Skeletal muscle tissue (tissue), 3 donors: ENCODE measurements at regions not wholly inside any gene's neighbourhood (a gene's known extent, or its start where the extent isn't known, plus 50 kb on each side); places are given as distances from the start of the nearest gene placed in this dataset.
"Not testable (repeated sequence)": the region's sequence is repeated elsewhere in the genome, so short reads cannot be mapped to it uniquely, and the experiment has no call there.

Experiments
- H3K27ac ChIP-seq: one replicate; pipeline ENCODE4 v1.7.0; 2013; ENCODE audit warnings: mild to moderate bottlenecking, low read depth, low read length, inconsistent platforms
- H3K27me3 ChIP-seq, 3 donors: one replicate each; pipeline ENCODE4 v1.7.0; 2013; ENCODE audit warnings: low read length in 3 of 3; ENCODE audit not compliant: control insufficient read depth in 3 of 3, insufficient read depth in 3 of 3
- H3K36me3 ChIP-seq, 3 donors: one replicate each; pipeline ENCODE4 v1.7.0; 2013; ENCODE audit warnings: low read length in 3 of 3; ENCODE audit not compliant: control insufficient read depth in 3 of 3, insufficient read depth in 3 of 3
- H3K4me1 ChIP-seq, 3 donors: one replicate each; pipeline ENCODE4 v1.7.0; 2013; ENCODE audit warnings: low read length in 3 of 3, mild to moderate bottlenecking in 3 of 3; ENCODE audit not compliant: control insufficient read depth in 3 of 3, insufficient read depth in 3 of 3
- H3K4me3 ChIP-seq, 3 donors: one replicate each; pipeline ENCODE4 v1.7.0; 2013; ENCODE audit warnings: low read length in 3 of 3
- H3K9ac ChIP-seq, 3 donors: one replicate each; pipeline ENCODE4 v1.7.0; 2013; ENCODE audit warnings: low read length in 3 of 3, mild to moderate bottlenecking in 3 of 3, moderate library complexity in 2 of 3, low read depth in 1 of 3
- H3K9me3 ChIP-seq, 3 donors: one replicate each; pipeline ENCODE4 v1.7.0; 2013; ENCODE audit warnings: low read length in 3 of 3; ENCODE audit not compliant: control insufficient read depth in 3 of 3
- donor health status: Osteomylitis.

- H3K4me3 ChIP-seq = no peak overlapping the region
- H3K27ac ChIP-seq = no peak overlapping the region
- no peaks in the 10 kb centered on the region for H3K4me1 ChIP-seq
- no peaks in the 10 kb centered on the region for H3K9me3 ChIP-seq
- no peaks in the 10 kb centered on the region for H3K36me3 ChIP-seq
- no peaks in the 10 kb centered on the region for H3K27me3 ChIP-seq
- no peak overlapping the region for H3K9ac ChIP-seq
Measured at GRCh38 chr5:127133071-127133470, 59.8 kb upstream of the C5orf63 start.

GRCh38 chr5:127136908-127137307, 63.6 kb upstream of the C5orf63 start:
- H3K9me3 ChIP-seq = no peaks in the 10 kb centered on the region
- H3K36me3 ChIP-seq = no peaks in the 10 kb centered on the region
- H3K27me3 ChIP-seq = no peaks in the 10 kb centered on the region
- no peaks in the 10 kb centered on the region for H3K4me1 ChIP-seq
- no peak overlapping the region for H3K4me3 ChIP-seq
- no peak overlapping the region for H3K9ac ChIP-seq
- H3K27ac ChIP-seq = no peak overlapping the region

GRCh38 chr5:127143722-127144121, 70.4 kb upstream of the C5orf63 start:
- Histone ChIP-seq H3K4me3 (no peak overlapping the region), H3K9ac (no peak overlapping the region), H3K27ac (no peak overlapping the region), H3K9me3 (peaks cover 0 to 2% (median 0%) of the 10 kb centered on the region in 3 donors), H3K4me1 (no peaks in the 10 kb centered on the region), H3K27me3 (no peaks in the 10 kb centered on the region), H3K36me3 (no peaks in the 10 kb centered on the region)

- Histone ChIP-seq H3K4me1 (no peaks in the 10 kb centered on the region), H3K9me3 (peaks cover 0 to under 1% (median 0%) of the 10 kb centered on the region in 3 donors), H3K4me3 (no peak overlapping the region), H3K27me3 (no peaks in the 10 kb centered on the region), H3K36me3 (no peaks in the 10 kb centered on the region), H3K27ac (no peak overlapping the region), H3K9ac (no peak overlapping the region)
Measured at GRCh38 chr5:127153031-127153430, 79.7 kb upstream of the C5orf63 start.

- H3K36me3 ChIP-seq = no peaks in the 10 kb centered on the region
- no peaks in the 10 kb centered on the region for H3K9me3 ChIP-seq
- no peaks in the 10 kb centered on the region for H3K4me1 ChIP-seq
- H3K27me3 ChIP-seq = no peaks in the 10 kb centered on the region
- no peak overlapping the region for H3K4me3 ChIP-seq
- no peak overlapping the region for H3K9ac ChIP-seq
- H3K27ac ChIP-seq = no peak overlapping the region
Measured at GRCh38 chr5:127153521-127153920, 80.2 kb upstream of the C5orf63 start.

GRCh38 chr5:127163750-127164149, 90.4 kb upstream of the C5orf63 start:
- H3K27me3 ChIP-seq = no peaks in the 10 kb centered on the region
- H3K4me3 ChIP-seq = no peak overlapping the region
- no peak overlapping the region for H3K27ac ChIP-seq
- no peaks in the 10 kb centered on the region for H3K36me3 ChIP-seq
- H3K4me1 ChIP-seq = no peaks in the 10 kb centered on the region
- H3K9me3 ChIP-seq = no peaks in the 10 kb centered on the region
- H3K9ac ChIP-seq = no peak overlapping the region

GRCh38 chr5:127170918-127171600, 97.8 kb upstream of the C5orf63 start:
- no peak overlapping the region for H3K4me3 ChIP-seq
- H3K4me1 ChIP-seq = no peaks in the 10 kb centered on the region
- no peak overlapping the region for H3K9ac ChIP-seq
- H3K36me3 ChIP-seq = no peaks in the 10 kb centered on the region
- peaks cover 0 to 8% (median 0%) of the 10 kb centered on the region in 3 donors for H3K9me3 ChIP-seq
- H3K27me3 ChIP-seq = no peaks in the 10 kb centered on the region
- no peak overlapping the region for H3K27ac ChIP-seq

- H3K27me3 ChIP-seq = no peaks in the 10 kb centered on the region
- H3K9me3 ChIP-seq = peaks cover 0 to 8% (median 0%) of the 10 kb centered on the region in 3 donors
- H3K36me3 ChIP-seq = no peaks in the 10 kb centered on the region
- no peaks in the 10 kb centered on the region for H3K4me1 ChIP-seq
- H3K27ac ChIP-seq = no peak overlapping the region
- H3K9ac ChIP-seq = no peak overlapping the region
- H3K4me3 ChIP-seq = no peak overlapping the region
Measured at GRCh38 chr5:127176769-127177168, 103.5 kb upstream of the C5orf63 start.

- not testable (repeated sequence) for H3K4me1 ChIP-seq
Measured at GRCh38 chr5:127182631-127183030, 108.0 kb upstream of the MEGF10 start.

GRCh38 chr5:127183332-127183731, 107.3 kb upstream of the MEGF10 start:
- H3K9ac ChIP-seq = no peak overlapping the region
- no peaks in the 10 kb centered on the region for H3K27me3 ChIP-seq
- no peaks in the 10 kb centered on the region for H3K4me1 ChIP-seq
- H3K27ac ChIP-seq = no peak overlapping the region
- no peak overlapping the region for H3K4me3 ChIP-seq
- H3K36me3 ChIP-seq = no peaks in the 10 kb centered on the region
- H3K9me3 ChIP-seq = no peaks in the 10 kb centered on the region

More at GRCh38 chr5:127182631-127183030, 108.0 kb upstream of the MEGF10 start:
- H3K27me3 ChIP-seq, H3K9me3 ChIP-seq, H3K4me3 ChIP-seq, H3K36me3 ChIP-seq, H3K27ac ChIP-seq, H3K9ac ChIP-seq: not testable (repeated sequence)
